Endothelial cell (in vitro differentiated cells): ENCODE measurements at regions not wholly inside any gene's neighbourhood (a gene's known extent, or its start where the extent isn't known, plus 50 kb on each side); places are given as distances from the start of the nearest gene placed in this dataset.

ENCODE experiments used
- DNase-seq: peaks from one replicate; pipeline ENCODE4 v3.0.0; 2021; ENCODE audit warnings: low spot score
- H3K27ac Mint-ChIP-seq: one replicate; pipeline ENCODE4 v1.8.0; 2021; ENCODE audit warnings: mixed read lengths, inconsistent platforms; ENCODE audit not compliant: unreplicated experiment
- H3K27me3 Mint-ChIP-seq: one replicate; pipeline ENCODE4 v1.8.0; 2021; ENCODE audit warnings: mild to moderate bottlenecking, moderate library complexity, mixed read lengths, inconsistent platforms; ENCODE audit not compliant: unreplicated experiment
- H3K36me3 Mint-ChIP-seq: one replicate; pipeline ENCODE4 v1.8.0; 2021; ENCODE audit warnings: mild to moderate bottlenecking, low read depth, mixed read lengths, inconsistent platforms; ENCODE audit not compliant: unreplicated experiment
- H3K4me1 Mint-ChIP-seq: one replicate; pipeline ENCODE4 v1.8.0; 2021; ENCODE audit warnings: mild to moderate bottlenecking, mixed read lengths, inconsistent platforms; ENCODE audit not compliant: unreplicated experiment
- H3K4me3 Mint-ChIP-seq: one replicate; pipeline ENCODE4 v1.8.0; 2021; ENCODE audit warnings: mild to moderate bottlenecking, mixed read lengths, inconsistent platforms; ENCODE audit not compliant: unreplicated experiment
- H3K9me3 Mint-ChIP-seq: one replicate; pipeline ENCODE4 v1.8.0; 2021; ENCODE audit warnings: mixed read lengths, inconsistent platforms; ENCODE audit not compliant: unreplicated experiment
- CTCF ChIP-seq: fragments of 200-600 bp; sonication (generic); IDR thresholded peaks from one replicate; pipeline ENCODE4 v1.5.0; 2021; ENCODE audit warnings: antibody characterized with exemption; ENCODE audit not compliant: unreplicated experiment

- Mint-ChIP-seq H3K27me3 (no peaks in the 10 kb centered on the region), H3K27ac (no peak overlapping the region), H3K9me3 (peaks cover 5% of the 10 kb centered on the region), H3K36me3 (no peaks in the 10 kb centered on the region), H3K4me1 (no peaks in the 10 kb centered on the region), H3K4me3 (no peak overlapping the region)
- no peak for DNase-seq
- TF ChIP-seq CTCF = no peak
These were observed 247.9 kb upstream of the GALNTL6 start for GRCh38 chr4:171565130-171565788.

- Mint-ChIP-seq H3K27me3 (no peaks in the 10 kb centered on the region), H3K9me3 (no peaks in the 10 kb centered on the region), H3K36me3 (no peaks in the 10 kb centered on the region), H3K4me1 (no peaks in the 10 kb centered on the region), H3K27ac (no peak overlapping the region), H3K4me3 (no peak overlapping the region)
- no peak for TF ChIP-seq CTCF
- DNase-seq = no peak
These were observed 251.8 kb upstream of the GALNTL6 start for GRCh38 chr4:171561419-171561818.

- Mint-ChIP-seq H3K4me1 (peaks cover 6% of the 10 kb centered on the region), H3K4me3 (no peak overlapping the region), H3K27me3 (no peaks in the 10 kb centered on the region), H3K36me3 (no peaks in the 10 kb centered on the region), H3K9me3 (no peaks in the 10 kb centered on the region), H3K27ac (no peak overlapping the region)
- DNase-seq = no peak
- no peak for TF ChIP-seq CTCF
These were observed 259.2 kb upstream of the GALNTL6 start for GRCh38 chr4:171553961-171554360.

GRCh38 chr4:171542640-171543039 is 270.6 kb upstream of the GALNTL6 start:
- no peaks in the 10 kb centered on the region for H3K9me3 Mint-ChIP-seq
- no peak overlapping the region for H3K4me3 Mint-ChIP-seq
- TF ChIP-seq CTCF = no peak
- peaks cover 5% of the 10 kb centered on the region for H3K36me3 Mint-ChIP-seq
- H3K4me1 Mint-ChIP-seq = peaks cover 10% of the 10 kb centered on the region
- H3K27me3 Mint-ChIP-seq = peaks cover 3% of the 10 kb centered on the region
- H3K27ac Mint-ChIP-seq = no peak overlapping the region
- no peak for DNase-seq

- no peak for TF ChIP-seq CTCF
- DNase-seq = no peak
- Mint-ChIP-seq H3K36me3 (peaks cover 5% of the 10 kb centered on the region), H3K4me3 (no peak overlapping the region), H3K9me3 (no peaks in the 10 kb centered on the region), H3K27ac (no peak overlapping the region), H3K4me1 (peaks cover 10% of the 10 kb centered on the region), H3K27me3 (no peaks in the 10 kb centered on the region)
These were observed 274.6 kb upstream of the GALNTL6 start for GRCh38 chr4:171538601-171539100.
